ENCODE measurements at regions not wholly inside any gene's neighbourhood (a gene's known extent, or its start where the extent isn't known, plus 50 kb on each side); places are given as distances from the start of the nearest gene placed in this dataset.
A peak's percentile ranks its signal among the peaks of the same experiment; 100 is the strongest.

DNA sequence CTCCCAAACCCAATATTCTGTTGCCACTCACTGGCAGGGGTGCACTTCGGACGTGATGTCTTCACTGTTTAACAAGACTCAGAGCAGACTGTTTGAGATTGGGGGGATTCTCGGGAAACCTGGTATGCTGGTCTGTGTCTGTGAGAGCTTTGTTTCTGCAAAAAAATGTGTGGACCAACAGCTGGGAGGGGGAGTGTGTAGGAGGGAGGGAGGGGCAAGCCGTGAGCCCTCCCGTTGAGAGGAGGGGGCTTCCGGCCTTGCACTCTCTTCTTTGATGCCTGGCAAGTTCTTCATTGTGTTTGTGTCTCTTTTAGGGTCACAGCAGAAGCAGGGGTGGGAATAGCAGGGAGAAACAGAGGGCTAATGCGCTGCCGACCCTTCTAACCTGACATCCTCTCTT is 74.9 kb upstream of the NDN start:
- H3K9ac ChIP-seq (ENCODE audit: low read length): peak overlapping the region; percentile 41
- H3K36me3 ChIP-seq (ENCODE audit: insufficient read depth, low read length): no peaks in the 10 kb centered on the region
- no peaks in the 10 kb centered on the region for H3K27me3 ChIP-seq (ENCODE audit: insufficient read depth, low read depth, low read length)
- TF ChIP-seq EZH2 (IDR thresholded peaks at IDR 0.05; ENCODE audit: borderline replicate concordance, insufficient read depth, low read length, poor library complexity, severe bottlenecking): no peak
- no peak for TF ChIP-seq POLR2AphosphoS5 (IDR thresholded peaks at IDR 0.05)
- TF ChIP-seq RAD21 (conservative IDR thresholded peaks at IDR 0.05): no peak
- no peak for TF ChIP-seq EP300 (conservative IDR thresholded peaks at IDR 0.05; ENCODE audit: poor library complexity, severe bottlenecking)
- TF ChIP-seq, protein P1, sequence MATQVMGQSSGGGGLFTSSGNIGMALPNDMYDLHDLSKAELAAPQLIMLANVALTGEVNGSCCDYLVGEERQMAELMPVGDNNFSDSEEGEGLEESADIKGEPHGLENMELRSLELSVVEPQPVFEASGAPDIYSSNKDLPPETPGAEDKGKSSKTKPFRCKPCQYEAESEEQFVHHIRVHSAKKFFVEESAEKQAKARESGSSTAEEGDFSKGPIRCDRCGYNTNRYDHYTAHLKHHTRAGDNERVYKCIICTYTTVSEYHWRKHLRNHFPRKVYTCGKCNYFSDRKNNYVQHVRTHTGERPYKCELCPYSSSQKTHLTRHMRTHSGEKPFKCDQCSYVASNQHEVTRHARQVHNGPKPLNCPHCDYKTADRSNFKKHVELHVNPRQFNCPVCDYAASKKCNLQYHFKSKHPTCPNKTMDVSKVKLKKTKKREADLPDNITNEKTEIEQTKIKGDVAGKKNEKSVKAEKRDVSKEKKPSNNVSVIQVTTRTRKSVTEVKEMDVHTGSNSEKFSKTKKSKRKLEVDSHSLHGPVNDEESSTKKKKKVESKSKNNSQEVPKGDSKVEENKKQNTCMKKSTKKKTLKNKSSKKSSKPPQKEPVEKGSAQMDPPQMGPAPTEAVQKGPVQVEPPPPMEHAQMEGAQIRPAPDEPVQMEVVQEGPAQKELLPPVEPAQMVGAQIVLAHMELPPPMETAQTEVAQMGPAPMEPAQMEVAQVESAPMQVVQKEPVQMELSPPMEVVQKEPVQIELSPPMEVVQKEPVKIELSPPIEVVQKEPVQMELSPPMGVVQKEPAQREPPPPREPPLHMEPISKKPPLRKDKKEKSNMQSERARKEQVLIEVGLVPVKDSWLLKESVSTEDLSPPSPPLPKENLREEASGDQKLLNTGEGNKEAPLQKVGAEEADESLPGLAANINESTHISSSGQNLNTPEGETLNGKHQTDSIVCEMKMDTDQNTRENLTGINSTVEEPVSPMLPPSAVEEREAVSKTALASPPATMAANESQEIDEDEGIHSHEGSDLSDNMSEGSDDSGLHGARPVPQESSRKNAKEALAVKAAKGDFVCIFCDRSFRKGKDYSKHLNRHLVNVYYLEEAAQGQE (IDR thresholded peaks at IDR 0.05; ENCODE audit: borderline replicate concordance): no peak
- no peak for TF ChIP-seq TAF1 (IDR thresholded peaks at IDR 0.05; ENCODE audit: low read depth)
- TF ChIP-seq MXI1 (conservative IDR thresholded peaks at IDR 0.05; ENCODE audit: poor library complexity, severe bottlenecking): no peak
- no peak for TF ChIP-seq SMC3 (conservative IDR thresholded peaks at IDR 0.05; ENCODE audit: poor library complexity)
- TF ChIP-seq, protein P2, sequence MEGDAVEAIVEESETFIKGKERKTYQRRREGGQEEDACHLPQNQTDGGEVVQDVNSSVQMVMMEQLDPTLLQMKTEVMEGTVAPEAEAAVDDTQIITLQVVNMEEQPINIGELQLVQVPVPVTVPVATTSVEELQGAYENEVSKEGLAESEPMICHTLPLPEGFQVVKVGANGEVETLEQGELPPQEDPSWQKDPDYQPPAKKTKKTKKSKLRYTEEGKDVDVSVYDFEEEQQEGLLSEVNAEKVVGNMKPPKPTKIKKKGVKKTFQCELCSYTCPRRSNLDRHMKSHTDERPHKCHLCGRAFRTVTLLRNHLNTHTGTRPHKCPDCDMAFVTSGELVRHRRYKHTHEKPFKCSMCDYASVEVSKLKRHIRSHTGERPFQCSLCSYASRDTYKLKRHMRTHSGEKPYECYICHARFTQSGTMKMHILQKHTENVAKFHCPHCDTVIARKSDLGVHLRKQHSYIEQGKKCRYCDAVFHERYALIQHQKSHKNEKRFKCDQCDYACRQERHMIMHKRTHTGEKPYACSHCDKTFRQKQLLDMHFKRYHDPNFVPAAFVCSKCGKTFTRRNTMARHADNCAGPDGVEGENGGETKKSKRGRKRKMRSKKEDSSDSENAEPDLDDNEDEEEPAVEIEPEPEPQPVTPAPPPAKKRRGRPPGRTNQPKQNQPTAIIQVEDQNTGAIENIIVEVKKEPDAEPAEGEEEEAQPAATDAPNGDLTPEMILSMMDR (IDR thresholded peaks at IDR 0.05; ENCODE audit: poor library complexity, severe bottlenecking): no peak
- H2AFZ ChIP-seq (ENCODE audit: low read depth, low read length): no peak overlapping the region
- H3F3A ChIP-seq (ENCODE audit: insufficient read depth, low read length, poor library complexity, severe bottlenecking): no peaks in the 10 kb centered on the region
- peak overlapping the region; percentile 25 for H3K4me2 ChIP-seq (ENCODE audit: low read length)
- H3K9me3 ChIP-seq (ENCODE audit: low read length): no peaks in the 10 kb centered on the region
- no peaks in the 10 kb centered on the region for H4K20me1 ChIP-seq (ENCODE audit: insufficient read depth)
- peak overlapping the region; percentile 48 for H3K4me3 ChIP-seq (ENCODE audit: low read length)
- H3K27ac ChIP-seq (ENCODE audit: low read length): peak overlapping the region; percentile 84
- H3K79me2 ChIP-seq (replicated peaks; ENCODE audit: insufficient read depth, low read length): peaks cover 10% of the 10 kb centered on the region
- no peaks in the 10 kb centered on the region for H3K9me2 ChIP-seq (ENCODE audit: insufficient read depth, low read length)

DNA sequence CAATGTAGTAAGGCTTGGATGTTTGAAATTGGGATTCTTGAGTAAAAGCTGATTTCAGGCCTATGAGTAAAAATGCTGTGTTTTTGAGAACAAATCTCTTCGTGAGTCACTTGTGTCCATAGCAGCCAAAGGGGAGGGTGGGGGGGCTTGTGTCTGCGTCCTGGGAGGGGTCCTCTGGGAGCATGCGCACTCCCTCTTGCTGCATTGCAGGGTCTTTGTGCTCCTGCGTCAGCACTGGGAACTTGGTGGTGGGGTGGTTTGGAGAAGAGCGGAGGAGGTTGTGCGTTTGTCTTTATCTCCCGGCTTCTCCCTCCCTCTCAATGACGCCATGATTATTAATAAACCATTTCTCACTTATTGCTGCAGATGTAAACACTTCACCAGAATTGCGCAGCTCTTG is 75.9 kb upstream of the NDN start:
- Histone ChIP-seq H4K20me1 (ENCODE audit: insufficient read depth) (no peaks in the 10 kb centered on the region), H3K27ac (ENCODE audit: low read length) (peak overlapping the region; percentile 84), H2AFZ (ENCODE audit: low read depth, low read length) (no peak overlapping the region), H3F3A (ENCODE audit: insufficient read depth, low read length, poor library complexity, severe bottlenecking) (no peaks in the 10 kb centered on the region), H3K4me2 (ENCODE audit: low read length) (no peak overlapping the region), H3K36me3 (ENCODE audit: insufficient read depth, low read length) (no peaks in the 10 kb centered on the region), H3K79me2 (replicated peaks; ENCODE audit: insufficient read depth, low read length) (peaks cover 10% of the 10 kb centered on the region), H3K9me3 (ENCODE audit: low read length) (no peaks in the 10 kb centered on the region), H3K9ac (ENCODE audit: low read length) (peak overlapping the region; percentile 41), H3K27me3 (ENCODE audit: insufficient read depth, low read depth, low read length) (no peaks in the 10 kb centered on the region), H3K9me2 (ENCODE audit: insufficient read depth, low read length) (no peaks in the 10 kb centered on the region), H3K4me3 (ENCODE audit: low read length) (peak overlapping the region; percentile 48)
- TF ChIP-seq MXI1 (conservative IDR thresholded peaks at IDR 0.05; ENCODE audit: poor library complexity, severe bottlenecking): no peak
- TF ChIP-seq RAD21 (conservative IDR thresholded peaks at IDR 0.05): no peak
- TF ChIP-seq EP300 (conservative IDR thresholded peaks at IDR 0.05; ENCODE audit: poor library complexity, severe bottlenecking): no peak
- TF ChIP-seq TAF1 (IDR thresholded peaks at IDR 0.05; ENCODE audit: low read depth): no peak
- TF ChIP-seq SMC3 (conservative IDR thresholded peaks at IDR 0.05; ENCODE audit: poor library complexity): no peak
- TF ChIP-seq EZH2 (IDR thresholded peaks at IDR 0.05; ENCODE audit: borderline replicate concordance, insufficient read depth, low read length, poor library complexity, severe bottlenecking): no peak
- TF ChIP-seq, protein P2 (IDR thresholded peaks at IDR 0.05; ENCODE audit: poor library complexity, severe bottlenecking): no peak
- no peak for TF ChIP-seq POLR2AphosphoS5 (IDR thresholded peaks at IDR 0.05)
- TF ChIP-seq, protein P1 (IDR thresholded peaks at IDR 0.05; ENCODE audit: borderline replicate concordance): no peak

Measured in neural cell (in vitro differentiated cells).